ENCODE measurements at regions not wholly inside any gene's neighbourhood (a gene's known extent, or its start where the extent isn't known, plus 50 kb on each side); places are given as distances from the start of the nearest gene placed in this dataset.

DNA sequence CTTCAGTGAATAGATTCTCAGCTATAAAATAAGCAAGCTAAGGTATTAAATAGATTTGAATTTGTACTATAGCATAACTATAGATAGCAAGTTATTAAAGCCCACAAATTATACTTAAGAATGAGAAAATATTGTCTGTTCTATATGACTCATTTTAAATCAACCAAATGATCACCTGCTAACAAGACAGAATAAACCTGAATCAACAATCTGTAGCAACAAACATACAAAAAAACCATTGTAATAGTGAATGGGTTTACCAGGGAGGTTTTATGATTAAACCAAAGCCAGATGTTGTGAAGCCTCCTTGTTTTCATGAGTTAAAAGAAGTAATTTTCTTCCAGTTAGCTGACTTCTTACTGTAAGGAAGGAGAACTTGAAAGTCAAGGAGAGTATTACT lies 71.9 kb upstream of the HTR1B start:
- ChIA-PET CTCF (no interaction called here), POLR2A (ENCODE audit: low non-redundant PET) (no interaction called here)
- H3K27ac ChIP-seq = no peak overlapping the region
- no peak for DNase-seq (ENCODE audit: low spot score)
- TF ChIP-seq, protein P1, sequence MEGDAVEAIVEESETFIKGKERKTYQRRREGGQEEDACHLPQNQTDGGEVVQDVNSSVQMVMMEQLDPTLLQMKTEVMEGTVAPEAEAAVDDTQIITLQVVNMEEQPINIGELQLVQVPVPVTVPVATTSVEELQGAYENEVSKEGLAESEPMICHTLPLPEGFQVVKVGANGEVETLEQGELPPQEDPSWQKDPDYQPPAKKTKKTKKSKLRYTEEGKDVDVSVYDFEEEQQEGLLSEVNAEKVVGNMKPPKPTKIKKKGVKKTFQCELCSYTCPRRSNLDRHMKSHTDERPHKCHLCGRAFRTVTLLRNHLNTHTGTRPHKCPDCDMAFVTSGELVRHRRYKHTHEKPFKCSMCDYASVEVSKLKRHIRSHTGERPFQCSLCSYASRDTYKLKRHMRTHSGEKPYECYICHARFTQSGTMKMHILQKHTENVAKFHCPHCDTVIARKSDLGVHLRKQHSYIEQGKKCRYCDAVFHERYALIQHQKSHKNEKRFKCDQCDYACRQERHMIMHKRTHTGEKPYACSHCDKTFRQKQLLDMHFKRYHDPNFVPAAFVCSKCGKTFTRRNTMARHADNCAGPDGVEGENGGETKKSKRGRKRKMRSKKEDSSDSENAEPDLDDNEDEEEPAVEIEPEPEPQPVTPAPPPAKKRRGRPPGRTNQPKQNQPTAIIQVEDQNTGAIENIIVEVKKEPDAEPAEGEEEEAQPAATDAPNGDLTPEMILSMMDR (conservative IDR thresholded peaks at IDR 0.05; ENCODE audit: low read depth) = no peak

DNA sequence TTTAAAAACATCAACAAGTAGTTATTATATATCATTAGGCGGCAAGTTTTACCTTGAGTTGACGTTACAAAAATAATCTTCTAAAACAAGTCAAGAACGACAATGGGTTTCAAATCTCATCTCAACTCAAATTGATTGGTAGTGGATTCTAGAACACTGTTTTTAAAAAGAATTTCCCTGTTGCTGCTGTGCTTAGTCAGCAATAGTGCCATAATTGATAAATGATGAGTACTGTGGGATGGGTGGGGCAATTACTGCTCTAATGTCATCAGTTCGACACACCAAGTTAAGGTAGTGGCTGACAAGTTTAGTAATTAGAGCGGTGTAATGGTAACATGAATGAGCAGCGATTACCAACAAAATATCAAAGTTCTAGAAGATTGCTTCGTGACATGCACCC lies 73.4 kb upstream of the HTR1B start:
- POLR2A ChIA-PET (ENCODE audit: low non-redundant PET) = no interaction called here
- no peak overlapping the region for H3K27ac ChIP-seq
- TF ChIP-seq, protein P1 (conservative IDR thresholded peaks at IDR 0.05; ENCODE audit: low read depth) = no peak
- CTCF ChIA-PET = no interaction called here
- DNase-seq (ENCODE audit: low spot score) = no peak

DNA sequence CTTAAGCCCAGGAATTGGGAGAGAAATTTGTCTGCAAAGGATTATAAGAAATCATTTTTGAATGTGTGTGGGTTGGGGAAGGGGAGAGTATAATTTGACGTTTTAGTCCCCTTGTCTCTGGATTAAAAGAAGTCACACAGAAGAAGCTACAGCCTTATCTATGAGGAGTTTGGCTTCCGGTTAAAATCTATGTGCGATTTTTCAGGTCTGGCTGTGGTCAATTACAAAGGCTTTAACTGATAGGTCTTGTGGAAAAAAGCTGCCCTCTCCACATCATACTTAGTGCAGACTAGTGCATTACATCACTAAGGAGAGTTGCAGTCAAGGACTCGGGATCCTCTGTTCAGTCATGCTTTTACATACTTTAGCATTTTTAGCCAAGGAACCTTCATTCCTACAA lies 80.3 kb upstream of the HTR1B start:
- ChIA-PET POLR2A (ENCODE audit: low non-redundant PET) (no interaction called here), CTCF (interaction anchor here (0.7 kb wide), 1 partner anchor 11 kb away, joined by 4 read pairs; no protein-coding TSS in a partner anchor)
- H3K27ac ChIP-seq = no peak overlapping the region
- TF ChIP-seq, protein P1 (conservative IDR thresholded peaks at IDR 0.05; ENCODE audit: low read depth) = no peak
- DNase-seq (ENCODE audit: low spot score) = no peak

DNA sequence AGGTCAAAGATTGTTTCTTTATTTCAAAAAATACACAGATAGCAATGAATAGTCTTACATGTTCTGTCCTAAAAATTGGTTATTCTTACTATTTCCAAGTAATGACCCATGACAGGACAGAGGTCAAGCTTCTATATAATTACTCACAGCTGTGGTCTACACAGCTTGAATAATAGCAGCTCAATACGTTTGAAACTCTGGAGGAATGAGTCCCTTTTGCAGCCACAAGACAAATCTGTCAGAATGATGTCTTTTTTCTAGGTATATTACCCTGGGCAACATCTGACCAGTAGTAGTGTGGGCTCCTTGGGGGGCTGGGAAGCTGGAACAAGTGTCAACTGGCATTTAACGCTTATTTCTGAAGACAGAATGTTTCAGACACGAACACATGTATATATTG lies 84.9 kb upstream of the HTR1B start:
- CTCF ChIA-PET = interaction anchor here (1.1 kb wide), 1 partner anchor 1616 kb away, joined by 3 read pairs; no protein-coding TSS in a partner anchor
- no peak overlapping the region for H3K27ac ChIP-seq
- POLR2A ChIA-PET (ENCODE audit: low non-redundant PET) = interaction anchor here (0.6 kb wide), 1 partner anchor 85 kb away, joined by 5 read pairs; the partner anchor contains the start of gene HTR1B
- TF ChIP-seq, protein P1 (conservative IDR thresholded peaks at IDR 0.05; ENCODE audit: low read depth) = no peak
- DNase-seq (ENCODE audit: low spot score) = no peak

DNA sequence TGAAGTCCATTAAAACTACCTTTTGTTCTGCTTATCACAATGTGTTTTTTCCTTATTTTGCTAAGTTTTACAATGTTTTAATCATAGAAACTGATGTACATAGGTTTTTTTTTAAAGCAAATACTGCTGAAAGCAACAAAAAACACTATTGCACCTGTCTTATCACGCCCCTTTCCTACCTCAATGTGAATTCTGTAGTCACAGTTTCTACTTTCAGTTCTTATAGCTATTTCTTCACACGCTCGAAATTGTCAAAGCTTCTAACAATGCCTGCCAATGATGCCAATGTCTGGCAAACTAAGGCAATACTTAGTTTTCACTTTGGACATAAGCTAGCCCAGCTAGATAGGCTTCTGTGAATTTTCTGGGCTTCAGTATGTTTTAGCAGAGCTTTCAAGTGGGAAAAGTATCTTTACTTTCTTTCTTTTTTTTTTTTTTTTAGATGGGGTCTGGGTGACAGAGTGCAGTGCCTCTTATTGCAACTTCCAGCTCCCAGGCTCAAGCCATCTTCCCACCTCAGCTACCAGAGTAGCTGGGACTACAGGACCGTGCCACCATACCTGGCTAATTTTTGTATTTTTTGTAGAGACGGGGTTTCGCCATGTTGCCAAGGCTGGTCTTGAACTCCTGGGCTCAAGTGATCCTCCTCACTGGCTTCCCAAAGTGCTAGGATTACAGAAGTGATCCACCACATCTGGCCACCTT lies 85.5 kb upstream of the HTR1B start:
- no peak overlapping the region for H3K27ac ChIP-seq
- TF ChIP-seq, protein P1 (conservative IDR thresholded peaks at IDR 0.05; ENCODE audit: low read depth) = no peak
- ChIA-PET POLR2A (ENCODE audit: low non-redundant PET) (interaction anchor here (0.6 kb wide), 1 partner anchor 85 kb away, joined by 5 read pairs; the partner anchor contains the start of gene HTR1B), CTCF (interaction anchor here (0.6 to 1.1 kb wide), 2 partner anchors 970 to 1617 kb away, joined by 3 to 5 read pairs; no protein-coding TSS in a partner anchor)
- no peak for DNase-seq (ENCODE audit: low spot score)

DNA sequence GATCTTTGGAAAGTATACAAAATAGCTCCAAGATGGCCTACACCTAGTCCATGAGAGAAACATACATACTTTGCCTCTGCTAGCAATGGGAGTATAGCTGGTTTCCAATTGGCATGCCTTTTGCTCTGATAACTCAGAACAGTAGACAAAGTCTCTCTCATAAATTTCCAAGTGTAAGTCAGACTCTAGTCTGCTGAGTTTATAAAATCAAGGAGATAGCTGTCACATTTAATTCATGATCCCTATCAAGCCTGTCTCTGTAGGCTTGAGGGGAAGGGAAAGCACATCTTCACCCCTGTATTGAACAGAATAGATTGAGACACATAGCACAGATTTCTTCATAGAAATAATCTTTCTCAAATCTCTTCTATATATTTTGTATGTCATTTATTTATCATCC lies 87.8 kb upstream of the HTR1B start:
- no peak for DNase-seq (ENCODE audit: low spot score)
- CTCF ChIA-PET = no interaction called here
- H3K27ac ChIP-seq = no peak overlapping the region
- TF ChIP-seq, protein P1 (conservative IDR thresholded peaks at IDR 0.05; ENCODE audit: low read depth) = no peak
- POLR2A ChIA-PET (ENCODE audit: low non-redundant PET) = no interaction called here
